Retinal pigment epithelial cell (primary cell): ENCODE measurements at regions not wholly inside any gene's neighbourhood (a gene's known extent, or its start where the extent isn't known, plus 50 kb on each side); places are given as distances from the start of the nearest gene placed in this dataset.

Source experiments
- DNase-seq: peaks from one replicate; pipeline ENCODE4 v3.0.0-alpha.2; 2010; ENCODE audit warnings: low read depth
- H3K4me3 ChIP-seq: 2 replicates; pipeline ENCODE4 v1.5.1; 2011; ENCODE audit warnings: mild to moderate bottlenecking, low read length, control low read depth, moderate library complexity
- CTCF ChIP-seq: conservative IDR thresholded peaks from 2 replicates; pipeline ENCODE4 v1.5.1; 2011; ENCODE audit warnings: low read depth, low read length, control low read depth, inconsistent platforms

DNA sequence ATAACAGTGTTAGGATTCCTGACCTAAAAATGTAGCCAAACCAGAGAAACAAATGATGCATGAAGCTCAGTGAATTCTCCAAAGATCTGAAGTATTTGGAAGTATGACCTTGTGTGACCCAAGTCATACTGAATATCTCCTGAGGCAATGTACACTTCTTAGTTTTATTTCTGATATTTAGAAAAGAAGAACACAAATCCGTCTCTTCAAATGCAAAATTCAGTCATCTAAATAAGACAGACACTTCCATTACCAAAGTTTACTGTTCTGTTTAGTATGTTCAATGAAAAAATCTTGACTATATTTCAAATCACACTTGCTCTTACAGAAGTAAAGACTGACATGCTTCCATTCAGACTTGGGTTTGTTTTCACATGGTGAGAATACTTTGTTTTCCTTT lies 495.7 kb downstream of the RIT2 start:
- DNase-seq = no peak
- H3K4me3 ChIP-seq = no peak overlapping the region
- TF ChIP-seq CTCF = no peak

GRCh38 chr18:42620657-42621056 lies 494.8 kb downstream of the RIT2 start:
- no peak overlapping the region for H3K4me3 ChIP-seq
- DNase-seq = no peak
- TF ChIP-seq CTCF = no peak

GRCh38 chr18:42623935-42624334 lies 491.6 kb downstream of the RIT2 start:
- no peak overlapping the region for H3K4me3 ChIP-seq
- no peak for DNase-seq
- TF ChIP-seq CTCF = no peak

DNA sequence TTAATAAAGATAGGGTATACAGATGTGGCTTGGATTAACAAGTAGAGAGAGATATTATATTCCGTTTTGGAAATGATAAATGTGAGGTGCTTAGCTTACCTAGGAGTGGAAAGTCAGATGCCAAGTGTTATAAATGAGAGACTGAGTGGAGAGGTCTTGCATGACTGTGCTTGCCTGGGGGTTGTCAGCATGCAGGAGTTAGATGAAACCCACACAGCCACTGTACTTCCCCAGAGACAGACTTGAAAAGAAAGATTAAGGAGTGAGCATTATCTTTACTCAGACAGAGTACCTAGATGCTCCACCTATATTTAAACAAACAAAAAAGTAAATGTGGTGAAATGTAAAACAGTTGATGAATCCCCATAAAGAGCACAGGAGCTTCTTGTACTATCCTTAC lies 482.7 kb downstream of the RIT2 start:
- no peak for DNase-seq
- no peak for TF ChIP-seq CTCF
- no peak overlapping the region for H3K4me3 ChIP-seq

DNA sequence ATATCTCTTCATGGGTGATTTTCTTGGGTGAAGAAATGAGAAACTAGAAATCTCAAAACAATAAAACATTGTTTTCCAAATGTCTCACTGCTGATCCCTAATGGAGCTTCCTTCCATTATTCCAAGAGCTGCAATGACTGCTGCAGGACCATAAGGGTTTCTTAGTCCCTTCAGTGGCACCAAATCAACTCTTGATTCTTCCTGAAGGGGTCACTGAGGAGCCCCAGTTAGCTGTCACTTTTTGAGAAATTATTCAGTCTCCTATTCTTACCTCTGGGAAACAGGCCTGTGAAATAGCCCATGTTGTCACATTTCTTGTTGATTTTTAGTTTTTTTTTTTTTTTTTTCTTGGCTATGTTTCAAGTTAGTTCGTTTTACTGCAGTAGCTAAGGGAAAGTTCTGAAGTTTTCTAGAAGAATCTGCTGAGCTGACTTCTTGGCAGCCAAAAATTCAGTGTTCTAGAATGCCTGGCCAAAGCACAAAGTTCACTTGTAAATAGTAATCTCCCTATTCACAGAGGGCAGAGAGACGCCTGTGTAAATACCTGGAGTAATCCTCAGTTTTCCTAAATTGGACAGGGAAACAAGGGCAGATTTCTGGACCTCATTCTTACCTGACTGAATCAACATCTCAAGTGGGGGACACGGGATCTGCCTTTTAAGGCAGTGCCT lies 480.0 kb downstream of the RIT2 start:
- H3K4me3 ChIP-seq = no peak overlapping the region
- peak; percentile 29 for TF ChIP-seq CTCF

DNA sequence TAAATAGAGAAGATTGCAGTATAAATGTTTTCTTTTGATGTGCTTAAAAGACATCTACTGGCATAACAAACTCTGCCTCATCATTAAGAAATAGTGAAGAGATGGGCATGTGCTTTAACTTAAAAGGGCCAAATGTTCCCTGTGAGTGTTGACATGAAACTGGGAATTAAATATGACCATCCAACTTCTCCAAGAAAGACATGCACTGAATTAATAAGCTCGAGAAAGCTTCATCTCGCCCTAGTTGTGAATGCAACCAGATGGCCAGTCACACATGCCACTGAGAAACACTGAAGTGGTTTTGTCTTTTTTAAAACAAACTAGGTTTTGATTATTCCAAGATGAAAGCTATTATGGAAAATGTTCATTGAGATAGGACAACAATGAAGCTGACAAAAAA lies 479.2 kb downstream of the RIT2 start:
- DNase-seq = no peak
- no peak overlapping the region for H3K4me3 ChIP-seq
- TF ChIP-seq CTCF = no peak

More for the DNA sequence above, 480.0 kb downstream of the RIT2 start:
- DNase-seq = no peak

- no peak for DNase-seq
- no peak overlapping the region for H3K4me3 ChIP-seq
- no peak for TF ChIP-seq CTCF
These were observed 475.3 kb downstream of the RIT2 start for GRCh38 chr18:42640160-42640559.
